ENCODE measurements at regions not wholly inside any gene's neighbourhood (a gene's known extent, or its start where the extent isn't known, plus 50 kb on each side); places are given as distances from the start of the nearest gene placed in this dataset.

- peaks cover 35% of the 10 kb centered on the region for H3K4me1 Mint-ChIP-seq (ENCODE audit: low read depth)
- H3K27ac Mint-ChIP-seq = peak overlapping the region; percentile 87
- DNase-seq (ENCODE audit: low spot score, unreplicated experiment) = no peak
- no peaks in the 10 kb centered on the region for H3K36me3 Mint-ChIP-seq (ENCODE audit: insufficient read depth)
- no peak for TF ChIP-seq CTCF (IDR thresholded peaks at IDR 0.05; ENCODE audit: unreplicated experiment)
- peaks cover 22% of the 10 kb centered on the region for H3K27me3 Mint-ChIP-seq
- peaks cover 2% of the 10 kb centered on the region for H3K9me3 Mint-ChIP-seq (ENCODE audit: low read depth)
- H3K4me3 Mint-ChIP-seq (ENCODE audit: low read depth) = no peak overlapping the region
Measured at GRCh38 chr13:40191186-40191980, 475.1 kb downstream of the FOXO1 start.

DNA sequence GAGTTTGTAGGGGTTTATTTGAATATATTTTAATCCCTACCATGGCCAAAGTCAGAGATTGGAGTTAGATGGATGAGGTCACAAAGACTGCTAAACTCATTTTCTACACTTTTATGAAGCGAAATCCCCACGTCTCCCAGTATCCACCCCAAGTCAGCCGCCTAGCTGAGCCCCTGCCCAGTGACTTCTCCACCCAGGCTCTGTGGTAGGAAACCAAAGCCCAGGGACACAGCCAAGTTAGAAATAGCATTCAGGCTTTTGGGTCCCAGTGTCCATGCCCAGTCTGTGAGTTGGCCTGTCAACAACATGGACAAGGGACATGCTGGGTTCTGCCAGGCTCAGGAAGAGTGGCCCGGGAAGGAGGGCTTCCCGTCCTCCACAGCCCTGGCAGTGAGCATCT is 474.0 kb downstream of the FOXO1 start:
- Mint-ChIP-seq H3K36me3 (ENCODE audit: insufficient read depth) (no peaks in the 10 kb centered on the region), H3K4me3 (ENCODE audit: low read depth) (no peak overlapping the region), H3K4me1 (ENCODE audit: low read depth) (peaks cover 35% of the 10 kb centered on the region), H3K27me3 (peaks cover 18% of the 10 kb centered on the region), H3K27ac (no peak overlapping the region), H3K9me3 (ENCODE audit: low read depth) (peaks cover 2% of the 10 kb centered on the region)
- TF ChIP-seq CTCF (IDR thresholded peaks at IDR 0.05; ENCODE audit: unreplicated experiment) = no peak
- DNase-seq (ENCODE audit: low spot score, unreplicated experiment) = no peak

- Mint-ChIP-seq H3K9me3 (ENCODE audit: low read depth) (peaks cover 2% of the 10 kb centered on the region), H3K4me3 (ENCODE audit: low read depth) (no peak overlapping the region), H3K36me3 (ENCODE audit: insufficient read depth) (no peaks in the 10 kb centered on the region), H3K27ac (no peak overlapping the region), H3K27me3 (peaks cover 14% of the 10 kb centered on the region), H3K4me1 (ENCODE audit: low read depth) (peaks cover 32% of the 10 kb centered on the region)
- no peak for DNase-seq (ENCODE audit: low spot score, unreplicated experiment)
- TF ChIP-seq CTCF (IDR thresholded peaks at IDR 0.05; ENCODE audit: unreplicated experiment) = no peak
Measured at GRCh38 chr13:40192858-40193257, 473.6 kb downstream of the FOXO1 start.

DNA sequence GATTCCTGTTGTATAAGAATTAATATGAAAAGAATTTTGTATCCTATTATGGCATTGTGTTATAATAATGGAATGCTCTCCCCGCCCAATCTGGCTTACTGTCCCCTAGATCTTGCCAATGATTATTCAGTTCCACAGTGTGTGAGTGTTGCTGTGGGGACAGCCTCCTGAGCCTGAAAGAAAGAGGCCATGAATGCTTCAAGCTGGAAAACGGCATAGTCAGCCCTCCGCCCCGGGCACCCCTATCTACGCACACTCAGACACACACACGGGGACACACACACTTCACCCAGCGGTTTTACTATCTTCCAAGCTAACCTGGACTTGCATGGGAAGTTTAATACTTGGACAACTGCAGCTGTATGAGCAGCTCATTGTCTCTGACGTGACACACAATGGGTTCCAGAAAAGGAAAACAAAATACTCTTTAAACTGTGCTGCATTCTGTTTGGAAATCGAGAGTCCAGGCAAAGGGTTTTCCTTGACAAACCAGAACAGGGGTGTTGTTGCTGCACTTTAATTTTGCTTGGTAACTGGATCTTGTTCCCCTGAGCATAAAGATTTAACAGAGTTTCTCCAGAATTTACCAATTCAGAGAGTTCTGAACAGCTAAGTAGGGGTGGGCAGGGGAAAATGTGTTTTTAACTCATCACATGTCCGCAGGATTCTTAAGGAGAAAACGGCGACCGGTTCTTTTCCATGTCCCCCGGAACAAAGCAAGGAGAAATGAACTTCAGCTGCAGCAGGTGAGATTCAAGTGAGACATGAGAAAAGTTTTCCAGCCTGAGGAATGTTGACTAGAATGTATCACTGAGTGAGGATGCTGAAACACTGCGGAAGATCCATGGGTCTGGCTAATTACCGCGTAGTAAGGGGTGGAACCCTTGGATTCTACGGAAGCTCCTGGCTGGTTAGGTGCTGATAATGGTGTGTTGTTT is 472.9 kb downstream of the FOXO1 start:
- H3K9me3 Mint-ChIP-seq (ENCODE audit: low read depth) = peaks cover 2% of the 10 kb centered on the region
- H3K27me3 Mint-ChIP-seq = peaks cover 11% of the 10 kb centered on the region
- no peaks in the 10 kb centered on the region for H3K36me3 Mint-ChIP-seq (ENCODE audit: insufficient read depth)
- no peak for TF ChIP-seq CTCF (IDR thresholded peaks at IDR 0.05; ENCODE audit: unreplicated experiment)
- DNase-seq (ENCODE audit: low spot score, unreplicated experiment) = no peak
- peaks cover 30% of the 10 kb centered on the region for H3K4me1 Mint-ChIP-seq (ENCODE audit: low read depth)
- H3K4me3 Mint-ChIP-seq (ENCODE audit: low read depth) = no peak overlapping the region
- H3K27ac Mint-ChIP-seq = no peak overlapping the region

DNA sequence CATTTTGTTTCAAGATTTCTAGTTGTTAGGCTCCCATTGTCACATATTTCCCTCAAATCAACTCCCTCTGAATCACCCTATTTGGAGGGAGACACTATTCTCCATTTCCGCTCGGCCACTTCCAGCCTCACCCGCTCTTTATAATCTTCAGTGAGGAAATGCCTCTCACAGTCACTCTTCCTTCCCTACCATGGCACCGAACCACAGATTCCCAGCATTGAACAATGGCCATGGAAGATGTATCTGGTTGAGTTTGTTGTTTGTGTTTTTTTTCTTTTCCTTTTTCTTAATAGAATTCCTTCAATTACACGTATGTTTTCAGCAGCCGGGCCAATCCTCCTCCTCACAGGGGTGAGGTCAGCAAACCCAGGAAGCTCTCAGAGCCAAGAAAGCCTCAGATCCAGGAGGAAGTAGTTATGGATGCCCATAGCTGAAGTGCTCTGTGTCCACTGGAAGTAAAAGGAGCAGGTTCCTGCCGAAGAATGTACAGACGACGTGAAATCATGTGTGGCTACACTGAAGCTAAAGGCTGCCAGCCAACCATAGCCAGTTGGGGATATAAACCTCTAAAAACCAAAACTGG is 472.1 kb downstream of the FOXO1 start:
- peaks cover 2% of the 10 kb centered on the region for H3K9me3 Mint-ChIP-seq (ENCODE audit: low read depth)
- no peak overlapping the region for H3K27ac Mint-ChIP-seq
- H3K4me1 Mint-ChIP-seq (ENCODE audit: low read depth) = peaks cover 30% of the 10 kb centered on the region
- DNase-seq (ENCODE audit: low spot score, unreplicated experiment) = no peak
- no peak for TF ChIP-seq CTCF (IDR thresholded peaks at IDR 0.05; ENCODE audit: unreplicated experiment)
- peaks cover 11% of the 10 kb centered on the region for H3K27me3 Mint-ChIP-seq
- H3K4me3 Mint-ChIP-seq (ENCODE audit: low read depth) = no peak overlapping the region
- H3K36me3 Mint-ChIP-seq (ENCODE audit: insufficient read depth) = no peaks in the 10 kb centered on the region
